Cardiac muscle cell (in vitro differentiated cells and primary cell): ENCODE measurements at regions not wholly inside any gene's neighbourhood (a gene's known extent, or its start where the extent isn't known, plus 50 kb on each side); places are given as distances from the start of the nearest gene placed in this dataset.

ENCODE experiments used
- DNase-seq, 2 donors: peaks; one replicate each; pipeline versions ENCODE4 v3.0.0 to v3.0.0-alpha.2; 2010 to 2017; ENCODE audit warnings: low read depth in 1 of 2, low spot score in 1 of 2
- H3K27ac ChIP-seq: fragments of 200-600 bp; sonication (generic); 2 replicates; pipeline ENCODE4 v1.5.1; 2016
- H3K27me3 ChIP-seq: fragments of 200-600 bp; sonication (generic); 2 replicates; pipeline ENCODE4 v1.6.0; 2016; ENCODE audit warnings: control low read depth
- H3K36me3 ChIP-seq: fragments of 200-600 bp; sonication (generic); 2 replicates; pipeline ENCODE4 v1.5.1; 2016; ENCODE audit warnings: control low read depth
- H3K4me1 ChIP-seq: fragments of 200-600 bp; sonication (generic); 2 replicates; pipeline ENCODE4 v1.8.1; 2017; ENCODE audit warnings: low read depth, mild to moderate bottlenecking, mixed run types
- H3K4me3 ChIP-seq: fragments of 200-600 bp; sonication (generic); 2 replicates; pipeline ENCODE4 v1.5.1; 2016; ENCODE audit warnings: mild to moderate bottlenecking
- H3K9me3 ChIP-seq: fragments of 200-600 bp; sonication (generic); 2 replicates; pipeline ENCODE4 v1.5.1; 2017; ENCODE audit warnings: low read depth, mild to moderate bottlenecking, control low read depth
- CTCF ChIP-seq: IDR thresholded peaks from 2 replicates; pipeline ENCODE4 v1.5.1; 2012; ENCODE audit warnings: low read depth, mild to moderate bottlenecking, low read length

- H3K27ac ChIP-seq: no peak overlapping the region
- TF ChIP-seq CTCF: no peak
- no peaks in the 10 kb centered on the region for H3K27me3 ChIP-seq
- H3K9me3 ChIP-seq: no peaks in the 10 kb centered on the region
- no peaks in the 10 kb centered on the region for H3K4me1 ChIP-seq
- no peaks in the 10 kb centered on the region for H3K36me3 ChIP-seq
- no peak overlapping the region for H3K4me3 ChIP-seq
- no peak for DNase-seq
These were observed 208.4 kb upstream of the RXFP2 start for GRCh38 chr13:31530922-31531321.

- no peak for DNase-seq
- Histone ChIP-seq H3K36me3 (no peaks in the 10 kb centered on the region), H3K9me3 (no peaks in the 10 kb centered on the region), H3K4me1 (no peaks in the 10 kb centered on the region), H3K4me3 (no peak overlapping the region), H3K27ac (no peak overlapping the region), H3K27me3 (no peaks in the 10 kb centered on the region)
- no peak for TF ChIP-seq CTCF
These were observed 202.3 kb upstream of the RXFP2 start for GRCh38 chr13:31537052-31537451.

DNA sequence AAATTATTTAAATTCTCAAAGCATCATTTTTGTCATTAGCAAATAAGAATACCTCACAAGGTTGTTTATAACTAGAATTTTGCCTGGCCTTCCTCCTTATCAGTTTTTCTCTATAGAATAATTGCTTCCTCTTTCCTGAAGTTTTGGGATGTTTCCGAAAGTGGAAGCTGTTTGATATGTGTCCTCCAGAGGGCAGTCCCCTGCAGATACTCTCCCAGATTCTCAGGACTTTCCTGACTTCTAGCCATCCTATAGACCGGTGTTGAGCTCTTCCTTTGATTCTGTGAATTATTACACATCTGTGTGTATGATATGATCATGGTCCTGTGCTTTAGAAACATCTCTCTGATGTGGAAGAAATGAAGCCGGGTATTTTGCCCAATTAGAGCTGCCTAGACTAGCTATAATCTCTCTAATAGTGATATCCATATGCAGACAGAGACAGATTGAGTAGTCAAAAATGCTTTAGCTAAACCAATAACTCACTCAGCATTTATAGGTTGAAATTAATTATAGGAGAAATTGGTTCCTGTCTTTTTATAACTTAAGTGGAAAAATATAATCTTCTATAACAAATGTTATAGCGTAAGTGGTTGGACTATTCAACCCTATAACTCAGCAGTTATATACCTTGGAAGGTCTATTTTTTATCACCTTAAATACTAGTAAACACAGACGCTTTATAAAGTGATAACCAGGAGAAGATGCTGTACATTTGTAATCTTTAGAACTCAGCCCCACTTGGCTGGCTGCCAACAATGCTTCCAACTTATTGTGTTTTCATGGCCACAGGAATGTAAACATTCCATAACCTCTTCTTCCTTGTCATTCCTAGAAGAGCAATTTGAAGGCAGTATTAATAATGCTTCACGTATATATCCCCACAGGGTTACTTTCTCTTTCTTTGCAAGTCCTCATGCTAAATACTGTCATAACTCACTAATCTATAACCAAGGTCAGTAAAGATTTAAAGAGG, 201.0 kb upstream of the RXFP2 start:
- Histone ChIP-seq H3K27ac (no peak overlapping the region), H3K4me1 (no peaks in the 10 kb centered on the region), H3K4me3 (no peak overlapping the region), H3K36me3 (no peaks in the 10 kb centered on the region), H3K27me3 (no peaks in the 10 kb centered on the region), H3K9me3 (no peaks in the 10 kb centered on the region)
- peak; percentile 71 for TF ChIP-seq CTCF
- DNase-seq: peak; percentile 37 to 74

DNA sequence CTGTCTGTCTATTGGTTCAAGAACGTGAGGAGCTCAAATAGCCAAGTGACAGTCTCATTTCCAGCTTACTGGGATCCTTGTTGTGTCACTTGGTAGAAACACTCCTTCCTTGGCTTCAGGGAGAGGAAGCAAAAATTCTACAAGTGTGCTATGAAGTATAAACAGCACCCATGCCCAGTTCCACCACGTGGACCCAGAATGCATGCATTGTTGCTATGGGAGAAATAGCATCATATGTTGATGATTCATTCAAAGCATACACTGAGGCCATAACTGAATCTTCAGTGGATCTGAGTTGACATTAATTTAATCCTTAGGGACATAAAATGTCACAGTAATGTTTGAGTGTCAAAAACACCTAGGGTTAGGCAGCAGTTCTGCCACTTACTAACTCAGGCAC, 199.0 kb upstream of the RXFP2 start:
- no peaks in the 10 kb centered on the region for H3K4me1 ChIP-seq
- H3K36me3 ChIP-seq: no peaks in the 10 kb centered on the region
- no peak overlapping the region for H3K4me3 ChIP-seq
- H3K27me3 ChIP-seq: no peaks in the 10 kb centered on the region
- no peaks in the 10 kb centered on the region for H3K9me3 ChIP-seq
- TF ChIP-seq CTCF: no peak
- no peak for DNase-seq
- no peak overlapping the region for H3K27ac ChIP-seq

DNA sequence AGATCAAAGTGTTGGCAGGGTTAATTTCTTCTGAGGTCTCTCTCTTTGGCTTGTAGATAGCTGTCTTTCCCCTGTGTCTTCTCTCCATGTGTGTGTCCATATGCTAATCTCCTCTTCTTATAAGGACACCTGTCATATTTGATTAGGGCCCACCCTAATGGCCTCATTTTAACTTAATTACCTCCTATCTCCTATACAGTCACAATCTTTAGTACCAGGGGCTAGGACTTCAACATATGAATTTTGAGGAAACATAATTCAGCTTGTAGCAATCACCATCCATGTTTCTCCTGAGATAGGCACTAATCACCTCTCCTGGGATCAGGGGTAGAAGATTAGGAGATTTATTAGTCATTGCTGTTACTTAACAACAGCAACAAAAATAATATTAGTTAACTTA, 196.1 kb upstream of the RXFP2 start:
- TF ChIP-seq CTCF: no peak
- DNase-seq: no peak
- Histone ChIP-seq H3K4me3 (no peak overlapping the region), H3K4me1 (no peaks in the 10 kb centered on the region), H3K27ac (no peak overlapping the region), H3K9me3 (no peaks in the 10 kb centered on the region), H3K27me3 (no peaks in the 10 kb centered on the region), H3K36me3 (no peaks in the 10 kb centered on the region)
